Sigmoid colon (tissue), 4 donors: ENCODE measurements at regions not wholly inside any gene's neighbourhood (a gene's known extent, or its start where the extent isn't known, plus 50 kb on each side); places are given as distances from the start of the nearest gene placed in this dataset.

Experiments
- POLR2A ChIP-seq, 2 donors: fragments of 450-650 bp; IDR thresholded peaks; one replicate each; pipeline ENCODE4 v1.6.1; 2016; ENCODE audit warnings: antibody characterized with exemption in 2 of 2, mild to moderate bottlenecking in 2 of 2, moderate library complexity in 2 of 2
- POLR2AphosphoS5 ChIP-seq, 4 donors: sonication (generic); formaldehyde crosslinking; IDR thresholded peaks; one replicate each; pipeline ENCODE4 v1.6.1; 2017; ENCODE audit warnings: antibody characterized with exemption in 4 of 4
- TF ChIP-seq, protein P1 (sequence below), 4 experiments: fragments of 450-650 bp in 3 of 4; fragments of 200-600 bp in 1 of 4; IDR thresholded peaks; one replicate each; pipeline ENCODE4 v1.5.1; 2016 to 2019; ENCODE audit warnings: antibody characterized with exemption in 4 of 4, mild to moderate bottlenecking in 3 of 4, moderate library complexity in 2 of 4

- TF ChIP-seq POLR2A (IDR thresholded peaks at IDR 0.05) (no peak), POLR2AphosphoS5 (IDR thresholded peaks at IDR 0.05) (no peak)
- TF ChIP-seq, protein P1, sequence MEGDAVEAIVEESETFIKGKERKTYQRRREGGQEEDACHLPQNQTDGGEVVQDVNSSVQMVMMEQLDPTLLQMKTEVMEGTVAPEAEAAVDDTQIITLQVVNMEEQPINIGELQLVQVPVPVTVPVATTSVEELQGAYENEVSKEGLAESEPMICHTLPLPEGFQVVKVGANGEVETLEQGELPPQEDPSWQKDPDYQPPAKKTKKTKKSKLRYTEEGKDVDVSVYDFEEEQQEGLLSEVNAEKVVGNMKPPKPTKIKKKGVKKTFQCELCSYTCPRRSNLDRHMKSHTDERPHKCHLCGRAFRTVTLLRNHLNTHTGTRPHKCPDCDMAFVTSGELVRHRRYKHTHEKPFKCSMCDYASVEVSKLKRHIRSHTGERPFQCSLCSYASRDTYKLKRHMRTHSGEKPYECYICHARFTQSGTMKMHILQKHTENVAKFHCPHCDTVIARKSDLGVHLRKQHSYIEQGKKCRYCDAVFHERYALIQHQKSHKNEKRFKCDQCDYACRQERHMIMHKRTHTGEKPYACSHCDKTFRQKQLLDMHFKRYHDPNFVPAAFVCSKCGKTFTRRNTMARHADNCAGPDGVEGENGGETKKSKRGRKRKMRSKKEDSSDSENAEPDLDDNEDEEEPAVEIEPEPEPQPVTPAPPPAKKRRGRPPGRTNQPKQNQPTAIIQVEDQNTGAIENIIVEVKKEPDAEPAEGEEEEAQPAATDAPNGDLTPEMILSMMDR (IDR thresholded peaks at IDR 0.05): no peak
Measured at GRCh38 chr4:10872833-10873517, 188.4 kb upstream of the CLNK start.
